Smooth muscle cell (in vitro differentiated cells): ENCODE measurements at regions not wholly inside any gene's neighbourhood (a gene's known extent, or its start where the extent isn't known, plus 50 kb on each side); places are given as distances from the start of the nearest gene placed in this dataset.

Source experiments
- DNase-seq: peaks from one replicate; lab custom pipeline; 2025; ENCODE audit not compliant: unreplicated experiment; lab: John Stamatoyannopoulos, UW
- H2AFZ ChIP-seq: fragments of 200-600 bp; sonication (generic); 2 replicates; pipeline ENCODE4 v1.6.0; 2016; ENCODE audit warnings: antibody characterized with exemption, low read depth, mild to moderate bottlenecking
- H3F3A ChIP-seq: fragments of 200-600 bp; sonication (generic); 2 replicates; pipeline ENCODE4 v1.6.0; 2017; ENCODE audit warnings: antibody characterized with exemption, low read depth
- H3K27ac ChIP-seq: fragments of 200-600 bp; sonication (generic); 2 replicates; pipeline ENCODE4 v1.5.1; 2016; ENCODE audit warnings: low read depth, mild to moderate bottlenecking
- H3K27me3 ChIP-seq: fragments of 200-600 bp; sonication (generic); 2 replicates; pipeline ENCODE4 v1.6.1; 2016; ENCODE audit warnings: low read depth, mild to moderate bottlenecking
- H3K36me3 ChIP-seq: fragments of 200-600 bp; sonication (generic); 2 replicates; pipeline ENCODE4 v1.5.1; 2016; ENCODE audit warnings: low read depth
- H3K4me1 ChIP-seq: fragments of 200-600 bp; sonication (generic); 2 replicates; pipeline ENCODE4 v1.5.1; 2016; ENCODE audit warnings: low read depth
- H3K4me2 ChIP-seq: fragments of 200-600 bp; sonication (generic); 2 replicates; pipeline ENCODE4 v1.6.0; 2016; ENCODE audit warnings: mild to moderate bottlenecking
- H3K4me3 ChIP-seq: fragments of 200-600 bp; sonication (generic); 2 replicates; pipeline ENCODE4 v1.5.1; 2016; ENCODE audit warnings: mild to moderate bottlenecking
- H3K79me2 ChIP-seq: fragments of 200-600 bp; sonication (generic); 2 replicates; pipeline ENCODE4 v1.6.0; 2016; ENCODE audit warnings: low read depth, mild to moderate bottlenecking
- H3K9ac ChIP-seq: fragments of 200-600 bp; sonication (generic); 2 replicates; pipeline ENCODE4 v1.6.0; 2016; ENCODE audit warnings: low read depth
- H3K9me3 ChIP-seq: fragments of 200-600 bp; sonication (generic); replicated peaks from 2 replicates; pipeline ENCODE4 v1.5.1; 2016; ENCODE audit warnings: low read depth
- H4K20me1 ChIP-seq: fragments of 200-600 bp; sonication (generic); 2 replicates; pipeline ENCODE4 v1.6.0; 2016; ENCODE audit warnings: low read depth
- CTCF ChIP-seq: fragments of 200-600 bp; sonication (generic); IDR thresholded peaks from 2 replicates; pipeline ENCODE4 v1.5.1; 2017; ENCODE audit warnings: borderline replicate concordance, mild to moderate bottlenecking, antibody characterized with exemption; ENCODE audit not compliant: insufficient read depth, poor library complexity, severe bottlenecking
- WGBS: methylation state at CpG from one replicate; pipeline ENCODE4 v1.1.7; 2016; ENCODE audit warnings: low lambda C conversion rate; 5-methylcytosine and 5-hydroxymethylcytosine counted together

- no peak overlapping the region for H3K9ac ChIP-seq
- DNase-seq: no peak
- H3F3A ChIP-seq: no peaks in the 10 kb centered on the region
- no peaks in the 10 kb centered on the region for H3K79me2 ChIP-seq
- H3K4me3 ChIP-seq: no peak overlapping the region
- WGBS: 87% methylated on average over 7 of the region's 7 CpGs
- H3K27me3 ChIP-seq: no peaks in the 10 kb centered on the region
- H4K20me1 ChIP-seq: no peaks in the 10 kb centered on the region
- TF ChIP-seq CTCF: no peak
- H3K4me1 ChIP-seq: no peaks in the 10 kb centered on the region
- H2AFZ ChIP-seq: peak overlapping the region; percentile 65
- H3K27ac ChIP-seq: no peak overlapping the region
- no peaks in the 10 kb centered on the region for H3K9me3 ChIP-seq
- H3K4me2 ChIP-seq: no peak overlapping the region
- H3K36me3 ChIP-seq: no peaks in the 10 kb centered on the region
These were observed 151.8 kb upstream of the HEY2 start for GRCh38 chr6:125597411-125598253.

- H3K4me1 ChIP-seq: no peaks in the 10 kb centered on the region
- H3K36me3 ChIP-seq: no peaks in the 10 kb centered on the region
- 54% methylated on average over 5 of the region's 5 CpGs for WGBS
- H3F3A ChIP-seq: no peaks in the 10 kb centered on the region
- no peaks in the 10 kb centered on the region for H3K27me3 ChIP-seq
- no peaks in the 10 kb centered on the region for H3K79me2 ChIP-seq
- H4K20me1 ChIP-seq: no peaks in the 10 kb centered on the region
- H2AFZ ChIP-seq: peak overlapping the region; percentile 65
- no peak for TF ChIP-seq CTCF
- no peaks in the 10 kb centered on the region for H3K9me3 ChIP-seq
- DNase-seq: no peak
- H3K9ac ChIP-seq: no peak overlapping the region
- no peak overlapping the region for H3K27ac ChIP-seq
- H3K4me2 ChIP-seq: no peak overlapping the region
- no peak overlapping the region for H3K4me3 ChIP-seq
These were observed 151.0 kb upstream of the HEY2 start for GRCh38 chr6:125598422-125598821.

GRCh38 chr6:125604257-125604656, 145.2 kb upstream of the HEY2 start:
- no peaks in the 10 kb centered on the region for H3K79me2 ChIP-seq
- no peaks in the 10 kb centered on the region for H3K4me1 ChIP-seq
- no peak overlapping the region for H3K4me3 ChIP-seq
- no peaks in the 10 kb centered on the region for H3K27me3 ChIP-seq
- no peak overlapping the region for H3K4me2 ChIP-seq
- H3K9me3 ChIP-seq: no peaks in the 10 kb centered on the region
- H4K20me1 ChIP-seq: no peaks in the 10 kb centered on the region
- no peak overlapping the region for H2AFZ ChIP-seq
- 91% methylated on average over 1 of the region's 1 CpG for WGBS
- TF ChIP-seq CTCF: no peak
- no peaks in the 10 kb centered on the region for H3K36me3 ChIP-seq
- no peak overlapping the region for H3K9ac ChIP-seq
- H3K27ac ChIP-seq: no peak overlapping the region
- no peaks in the 10 kb centered on the region for H3F3A ChIP-seq
- no peak for DNase-seq
